ENCODE measurements at regions not wholly inside any gene's neighbourhood (a gene's known extent, or its start where the extent isn't known, plus 50 kb on each side); places are given as distances from the start of the nearest gene placed in this dataset.

DNA sequence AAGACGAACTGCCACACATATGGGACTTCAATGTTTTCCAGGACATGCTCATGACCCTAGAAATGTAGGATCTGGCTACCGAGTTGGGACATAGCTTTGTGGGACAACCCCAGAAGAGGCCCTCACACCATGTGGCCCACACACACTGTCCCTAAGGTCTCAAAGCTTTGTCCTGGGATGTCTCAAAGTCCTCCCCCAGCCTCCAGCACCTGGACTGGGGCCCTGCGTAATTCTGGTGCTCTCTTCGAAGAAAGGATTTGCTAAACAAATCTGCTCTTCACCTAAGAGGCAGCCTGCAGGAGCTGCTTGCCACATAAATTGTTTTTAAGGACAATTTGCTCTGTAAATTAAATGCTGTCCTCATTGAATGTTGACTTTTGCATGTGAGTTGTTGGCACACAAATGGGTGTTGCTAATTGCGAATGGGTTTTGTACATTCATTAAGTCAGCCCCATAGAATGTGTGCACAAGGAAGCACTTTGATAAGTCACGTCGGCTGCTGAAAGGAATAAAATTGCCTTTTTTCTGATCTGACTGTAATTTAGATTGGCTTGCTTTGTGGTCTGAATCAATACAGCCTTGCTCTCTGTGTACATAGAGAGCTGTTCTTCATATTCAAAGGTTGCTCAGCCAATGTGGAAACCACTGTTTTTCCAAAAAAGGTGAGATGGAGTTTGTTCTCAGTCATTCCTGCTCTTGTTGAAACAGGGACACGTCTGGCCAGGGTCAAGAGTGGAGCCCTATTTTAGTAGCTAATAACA, 161.6 kb upstream of the PWP1 start (continued):
- TF ChIP-seq, protein P1, sequence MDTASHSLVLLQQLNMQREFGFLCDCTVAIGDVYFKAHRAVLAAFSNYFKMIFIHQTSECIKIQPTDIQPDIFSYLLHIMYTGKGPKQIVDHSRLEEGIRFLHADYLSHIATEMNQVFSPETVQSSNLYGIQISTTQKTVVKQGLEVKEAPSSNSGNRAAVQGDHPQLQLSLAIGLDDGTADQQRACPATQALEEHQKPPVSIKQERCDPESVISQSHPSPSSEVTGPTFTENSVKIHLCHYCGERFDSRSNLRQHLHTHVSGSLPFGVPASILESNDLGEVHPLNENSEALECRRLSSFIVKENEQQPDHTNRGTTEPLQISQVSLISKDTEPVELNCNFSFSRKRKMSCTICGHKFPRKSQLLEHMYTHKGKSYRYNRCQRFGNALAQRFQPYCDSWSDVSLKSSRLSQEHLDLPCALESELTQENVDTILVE (CRISPR knock-in tag; IDR thresholded peaks at IDR 0.05) = no peak
- TF ChIP-seq NR1H2 (CRISPR knock-in tag; IDR thresholded peaks at IDR 0.05; ENCODE audit: borderline replicate concordance, low read depth) = no peak
- TF ChIP-seq, protein P2, sequence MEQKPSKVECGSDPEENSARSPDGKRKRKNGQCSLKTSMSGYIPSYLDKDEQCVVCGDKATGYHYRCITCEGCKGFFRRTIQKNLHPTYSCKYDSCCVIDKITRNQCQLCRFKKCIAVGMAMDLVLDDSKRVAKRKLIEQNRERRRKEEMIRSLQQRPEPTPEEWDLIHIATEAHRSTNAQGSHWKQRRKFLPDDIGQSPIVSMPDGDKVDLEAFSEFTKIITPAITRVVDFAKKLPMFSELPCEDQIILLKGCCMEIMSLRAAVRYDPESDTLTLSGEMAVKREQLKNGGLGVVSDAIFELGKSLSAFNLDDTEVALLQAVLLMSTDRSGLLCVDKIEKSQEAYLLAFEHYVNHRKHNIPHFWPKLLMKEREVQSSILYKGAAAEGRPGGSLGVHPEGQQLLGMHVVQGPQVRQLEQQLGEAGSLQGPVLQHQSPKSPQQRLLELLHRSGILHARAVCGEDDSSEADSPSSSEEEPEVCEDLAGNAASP (CRISPR knock-in tag; IDR thresholded peaks at IDR 0.05; ENCODE audit: borderline replicate concordance) = no peak
- no peak for TF ChIP-seq CAMTA2 (CRISPR knock-in tag; IDR thresholded peaks at IDR 0.05; ENCODE audit: borderline replicate concordance)
- TF ChIP-seq, protein P3, sequence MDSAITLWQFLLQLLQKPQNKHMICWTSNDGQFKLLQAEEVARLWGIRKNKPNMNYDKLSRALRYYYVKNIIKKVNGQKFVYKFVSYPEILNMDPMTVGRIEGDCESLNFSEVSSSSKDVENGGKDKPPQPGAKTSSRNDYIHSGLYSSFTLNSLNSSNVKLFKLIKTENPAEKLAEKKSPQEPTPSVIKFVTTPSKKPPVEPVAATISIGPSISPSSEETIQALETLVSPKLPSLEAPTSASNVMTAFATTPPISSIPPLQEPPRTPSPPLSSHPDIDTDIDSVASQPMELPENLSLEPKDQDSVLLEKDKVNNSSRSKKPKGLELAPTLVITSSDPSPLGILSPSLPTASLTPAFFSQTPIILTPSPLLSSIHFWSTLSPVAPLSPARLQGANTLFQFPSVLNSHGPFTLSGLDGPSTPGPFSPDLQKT (CRISPR knock-in tag; IDR thresholded peaks at IDR 0.05; ENCODE audit: borderline replicate concordance) = no peak
- peak; percentile 32; the same call in 1 of the 2 replicates for TF ChIP-seq MYC (CRISPR knock-in tag; IDR thresholded peaks at IDR 0.05; ENCODE audit: borderline replicate concordance)
- no peak for TF ChIP-seq PCBP2 (optimal IDR thresholded peaks at IDR 0.05; ENCODE audit: low read depth, low read length, poor library complexity, severe bottlenecking)
- no peak for TF ChIP-seq ZNF644 (CRISPR knock-in tag; IDR thresholded peaks at IDR 0.05; ENCODE audit: low read depth)
- TF ChIP-seq ELF1 (CRISPR knock-in tag; IDR thresholded peaks at IDR 0.05) = no peak
- TF ChIP-seq, protein P4, sequence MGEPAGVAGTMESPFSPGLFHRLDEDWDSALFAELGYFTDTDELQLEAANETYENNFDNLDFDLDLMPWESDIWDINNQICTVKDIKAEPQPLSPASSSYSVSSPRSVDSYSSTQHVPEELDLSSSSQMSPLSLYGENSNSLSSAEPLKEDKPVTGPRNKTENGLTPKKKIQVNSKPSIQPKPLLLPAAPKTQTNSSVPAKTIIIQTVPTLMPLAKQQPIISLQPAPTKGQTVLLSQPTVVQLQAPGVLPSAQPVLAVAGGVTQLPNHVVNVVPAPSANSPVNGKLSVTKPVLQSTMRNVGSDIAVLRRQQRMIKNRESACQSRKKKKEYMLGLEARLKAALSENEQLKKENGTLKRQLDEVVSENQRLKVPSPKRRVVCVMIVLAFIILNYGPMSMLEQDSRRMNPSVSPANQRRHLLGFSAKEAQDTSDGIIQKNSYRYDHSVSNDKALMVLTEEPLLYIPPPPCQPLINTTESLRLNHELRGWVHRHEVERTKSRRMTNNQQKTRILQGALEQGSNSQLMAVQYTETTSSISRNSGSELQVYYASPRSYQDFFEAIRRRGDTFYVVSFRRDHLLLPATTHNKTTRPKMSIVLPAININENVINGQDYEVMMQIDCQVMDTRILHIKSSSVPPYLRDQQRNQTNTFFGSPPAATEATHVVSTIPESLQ (CRISPR knock-in tag; conservative IDR thresholded peaks at IDR 0.05) = no peak
- no peak for TF ChIP-seq ZNF660 (CRISPR knock-in tag; IDR thresholded peaks at IDR 0.05; ENCODE audit: borderline replicate concordance, low read depth)
- no peak for TF ChIP-seq SAFB2 (CRISPR knock-in tag; IDR thresholded peaks at IDR 0.05; ENCODE audit: borderline replicate concordance, low read depth)
- TF ChIP-seq ZNF451 (CRISPR knock-in tag; IDR thresholded peaks at IDR 0.05) = no peak
- no peak for TF ChIP-seq NFYC (CRISPR knock-in tag; IDR thresholded peaks at IDR 0.05)
- TF ChIP-seq, protein P5, sequence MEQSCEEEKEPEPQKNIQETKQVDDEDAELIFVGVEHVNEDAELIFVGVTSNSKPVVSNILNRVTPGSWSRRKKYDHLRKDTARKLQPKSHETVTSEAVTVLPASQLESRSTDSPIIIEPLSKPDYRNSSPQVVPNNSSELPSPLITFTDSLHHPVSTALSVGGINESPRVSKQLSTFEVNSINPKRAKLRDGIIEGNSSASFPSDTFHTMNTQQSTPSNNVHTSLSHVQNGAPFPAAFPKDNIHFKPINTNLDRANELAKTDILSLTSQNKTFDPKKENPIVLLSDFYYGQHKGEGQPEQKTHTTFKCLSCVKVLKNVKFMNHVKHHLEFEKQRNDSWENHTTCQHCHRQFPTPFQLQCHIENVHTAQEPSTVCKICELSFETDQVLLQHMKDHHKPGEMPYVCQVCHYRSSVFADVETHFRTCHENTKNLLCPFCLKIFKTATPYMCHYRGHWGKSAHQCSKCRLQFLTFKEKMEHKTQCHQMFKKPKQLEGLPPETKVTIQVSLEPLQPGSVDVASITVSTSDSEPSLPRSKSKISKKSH (CRISPR knock-in tag; IDR thresholded peaks at IDR 0.05; ENCODE audit: borderline replicate concordance) = no peak
- TF ChIP-seq, protein P6, sequence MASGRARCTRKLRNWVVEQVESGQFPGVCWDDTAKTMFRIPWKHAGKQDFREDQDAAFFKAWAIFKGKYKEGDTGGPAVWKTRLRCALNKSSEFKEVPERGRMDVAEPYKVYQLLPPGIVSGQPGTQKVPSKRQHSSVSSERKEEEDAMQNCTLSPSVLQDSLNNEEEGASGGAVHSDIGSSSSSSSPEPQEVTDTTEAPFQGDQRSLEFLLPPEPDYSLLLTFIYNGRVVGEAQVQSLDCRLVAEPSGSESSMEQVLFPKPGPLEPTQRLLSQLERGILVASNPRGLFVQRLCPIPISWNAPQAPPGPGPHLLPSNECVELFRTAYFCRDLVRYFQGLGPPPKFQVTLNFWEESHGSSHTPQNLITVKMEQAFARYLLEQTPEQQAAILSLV (CRISPR knock-in tag; IDR thresholded peaks at IDR 0.05; ENCODE audit: borderline replicate concordance) = no peak
- TF ChIP-seq NAIF1 (CRISPR knock-in tag; IDR thresholded peaks at IDR 0.05; ENCODE audit: borderline replicate concordance) = no peak
- TF ChIP-seq YY1 (IDR thresholded peaks at IDR 0.05; ENCODE audit: insufficient read depth, insufficient replicate concordance, low read depth, low read length) = no peak
- TF ChIP-seq ZNF292 (CRISPR knock-in tag; IDR thresholded peaks at IDR 0.05; ENCODE audit: borderline replicate concordance, low read depth) = 0 out of 2 replicates have a peak, but pooled peaks have one; percentile 17
- TF ChIP-seq FOXA3 (CRISPR knock-in tag; IDR thresholded peaks at IDR 0.05) = peak; percentile 83
